SH-SY5Y (cell line): ENCODE measurements at regions not wholly inside any gene's neighbourhood (a gene's known extent, or its start where the extent isn't known, plus 50 kb on each side); places are given as distances from the start of the nearest gene placed in this dataset.

Experiments
- GATA2 ChIP-seq: IDR thresholded peaks from 2 replicates; pipeline ENCODE4 v1.6.1; 2011; ENCODE audit warnings: mild to moderate bottlenecking, low read depth, low read length
- GATA3 ChIP-seq: IDR thresholded peaks from 2 replicates; pipeline ENCODE4 v1.6.1; 2011; ENCODE audit warnings: low read depth, mild to moderate bottlenecking, low read length, moderate library complexity

- no peak for TF ChIP-seq GATA3
- TF ChIP-seq GATA2 = no peak
Observed at GRCh38 chr4:161188578-161188977, 975.2 kb downstream of the FSTL5 start.
